ENCODE measurements at regions not wholly inside any gene's neighbourhood (a gene's known extent, or its start where the extent isn't known, plus 50 kb on each side); places are given as distances from the start of the nearest gene placed in this dataset.

DNA sequence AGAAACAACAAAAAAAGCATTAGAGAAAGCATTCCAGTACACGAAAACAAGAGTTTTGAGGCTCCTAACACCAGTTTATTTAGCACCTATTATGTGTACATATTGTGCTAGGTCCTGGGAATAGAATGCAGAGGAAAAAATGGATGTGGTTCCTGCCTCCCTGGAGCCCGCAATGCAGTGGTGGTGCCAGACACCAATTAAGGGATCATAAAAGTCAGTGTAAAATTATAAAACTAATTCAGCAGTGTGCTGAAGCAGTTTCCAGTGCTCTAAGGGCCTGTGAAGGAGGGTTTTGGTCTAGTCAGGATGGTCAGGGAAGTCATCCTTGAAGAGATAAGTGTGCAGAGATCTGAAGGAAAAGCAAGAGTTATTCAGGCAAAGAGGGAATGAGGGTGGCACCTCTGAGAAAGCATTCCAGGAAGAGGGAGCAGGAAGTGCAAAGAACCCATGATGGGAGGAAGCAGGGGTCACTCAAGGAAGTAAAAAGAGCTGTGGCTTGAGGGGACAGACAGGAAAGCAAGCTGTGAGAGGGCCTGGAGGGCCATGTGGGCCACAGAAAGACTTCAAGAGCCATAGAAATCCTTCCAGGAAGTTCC, 65.2 kb upstream of the IFNLR1 start:
- no peak for TF ChIP-seq POLR2A (IDR thresholded peaks at IDR 0.05)
- no peak for TF ChIP-seq POLR2AphosphoS5 (IDR thresholded peaks at IDR 0.05)
- TF ChIP-seq, protein P1, sequence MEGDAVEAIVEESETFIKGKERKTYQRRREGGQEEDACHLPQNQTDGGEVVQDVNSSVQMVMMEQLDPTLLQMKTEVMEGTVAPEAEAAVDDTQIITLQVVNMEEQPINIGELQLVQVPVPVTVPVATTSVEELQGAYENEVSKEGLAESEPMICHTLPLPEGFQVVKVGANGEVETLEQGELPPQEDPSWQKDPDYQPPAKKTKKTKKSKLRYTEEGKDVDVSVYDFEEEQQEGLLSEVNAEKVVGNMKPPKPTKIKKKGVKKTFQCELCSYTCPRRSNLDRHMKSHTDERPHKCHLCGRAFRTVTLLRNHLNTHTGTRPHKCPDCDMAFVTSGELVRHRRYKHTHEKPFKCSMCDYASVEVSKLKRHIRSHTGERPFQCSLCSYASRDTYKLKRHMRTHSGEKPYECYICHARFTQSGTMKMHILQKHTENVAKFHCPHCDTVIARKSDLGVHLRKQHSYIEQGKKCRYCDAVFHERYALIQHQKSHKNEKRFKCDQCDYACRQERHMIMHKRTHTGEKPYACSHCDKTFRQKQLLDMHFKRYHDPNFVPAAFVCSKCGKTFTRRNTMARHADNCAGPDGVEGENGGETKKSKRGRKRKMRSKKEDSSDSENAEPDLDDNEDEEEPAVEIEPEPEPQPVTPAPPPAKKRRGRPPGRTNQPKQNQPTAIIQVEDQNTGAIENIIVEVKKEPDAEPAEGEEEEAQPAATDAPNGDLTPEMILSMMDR (IDR thresholded peaks at IDR 0.05) = no peak

All from upper lobe of left lung (tissue), 4 donors.